ENCODE measurements at regions not wholly inside any gene's neighbourhood (a gene's known extent, or its start where the extent isn't known, plus 50 kb on each side); places are given as distances from the start of the nearest gene placed in this dataset.

- TF ChIP-seq CTCF (IDR thresholded peaks at IDR 0.05; ENCODE audit: low read depth, low read length): no peak
These were observed 156.1 kb upstream of the NOX3 start for GRCh38 chr6:155611742-155612141.

GRCh38 chr6:155604991-155605390, 149.4 kb upstream of the NOX3 start:
- Histone ChIP-seq H3K27me3 (no peaks in the 10 kb centered on the region), H3K4me3 (no peak overlapping the region), H3K36me3 (no peaks in the 10 kb centered on the region), H3K27ac (no peak overlapping the region), H3K4me1 (ENCODE audit: low read depth) (no peaks in the 10 kb centered on the region), H3K9me3 (ENCODE audit: low read depth) (no peaks in the 10 kb centered on the region)
- TF ChIP-seq CTCF (IDR thresholded peaks at IDR 0.05; ENCODE audit: low read depth, low read length): no peak
- DNase-seq (ENCODE audit: low read depth in 1 of 2, low spot score in 1 of 2): no peak

More at GRCh38 chr6:155611742-155612141, 156.1 kb upstream of the NOX3 start:
- Histone ChIP-seq H3K27ac (no peak overlapping the region), H3K36me3 (no peaks in the 10 kb centered on the region), H3K4me3 (no peak overlapping the region), H3K27me3 (no peaks in the 10 kb centered on the region), H3K4me1 (ENCODE audit: low read depth) (no peaks in the 10 kb centered on the region), H3K9me3 (ENCODE audit: low read depth) (no peaks in the 10 kb centered on the region)
- no peak for DNase-seq (ENCODE audit: low read depth in 1 of 2, low spot score in 1 of 2)

- Histone ChIP-seq H3K4me1 (ENCODE audit: low read depth) (no peaks in the 10 kb centered on the region), H3K9me3 (ENCODE audit: low read depth) (no peaks in the 10 kb centered on the region), H3K27me3 (no peaks in the 10 kb centered on the region), H3K4me3 (no peak overlapping the region), H3K27ac (no peak overlapping the region), H3K36me3 (no peaks in the 10 kb centered on the region)
- DNase-seq (ENCODE audit: low read depth in 1 of 2, low spot score in 1 of 2): no peak
- no peak for TF ChIP-seq CTCF (IDR thresholded peaks at IDR 0.05; ENCODE audit: low read depth, low read length)
These were observed 143.9 kb upstream of the NOX3 start for GRCh38 chr6:155599561-155599960.

GRCh38 chr6:155599160-155599559, 143.5 kb upstream of the NOX3 start:
- no peaks in the 10 kb centered on the region for H3K4me1 ChIP-seq (ENCODE audit: low read depth)
- H3K36me3 ChIP-seq: no peaks in the 10 kb centered on the region
- no peaks in the 10 kb centered on the region for H3K9me3 ChIP-seq (ENCODE audit: low read depth)
- TF ChIP-seq CTCF (IDR thresholded peaks at IDR 0.05; ENCODE audit: low read depth, low read length): no peak
- no peak overlapping the region for H3K4me3 ChIP-seq
- no peak overlapping the region for H3K27ac ChIP-seq
- no peaks in the 10 kb centered on the region for H3K27me3 ChIP-seq
- no peak for DNase-seq (ENCODE audit: low read depth in 1 of 2, low spot score in 1 of 2)

- Histone ChIP-seq H3K36me3 (no peaks in the 10 kb centered on the region), H3K27me3 (no peaks in the 10 kb centered on the region), H3K27ac (no peak overlapping the region), H3K4me3 (no peak overlapping the region), H3K9me3 (ENCODE audit: low read depth) (no peaks in the 10 kb centered on the region), H3K4me1 (ENCODE audit: low read depth) (no peaks in the 10 kb centered on the region)
- DNase-seq (ENCODE audit: low read depth in 1 of 2, low spot score in 1 of 2): no peak
- TF ChIP-seq CTCF (IDR thresholded peaks at IDR 0.05; ENCODE audit: low read depth, low read length): no peak
These were observed 139.6 kb upstream of the NOX3 start for GRCh38 chr6:155595284-155595683.

- TF ChIP-seq CTCF (IDR thresholded peaks at IDR 0.05; ENCODE audit: low read depth, low read length): no peak
- no peak for DNase-seq (ENCODE audit: low read depth in 1 of 2, low spot score in 1 of 2)
These were observed 136.1 kb upstream of the NOX3 start for GRCh38 chr6:155591741-155592140.

More at GRCh38 chr6:155591741-155592140, 136.1 kb upstream of the NOX3 start:
- no peak overlapping the region for H3K4me3 ChIP-seq
- no peaks in the 10 kb centered on the region for H3K27me3 ChIP-seq
- no peak overlapping the region for H3K27ac ChIP-seq
- no peaks in the 10 kb centered on the region for H3K4me1 ChIP-seq (ENCODE audit: low read depth)
- no peaks in the 10 kb centered on the region for H3K9me3 ChIP-seq (ENCODE audit: low read depth)
- no peaks in the 10 kb centered on the region for H3K36me3 ChIP-seq
